K562 (cell line): ENCODE measurements at regions not wholly inside any gene's neighbourhood (a gene's known extent, or its start where the extent isn't known, plus 50 kb on each side); places are given as distances from the start of the nearest gene placed in this dataset.

Source experiments
- ATAC-seq: fragments of 200-7000 bp; cut with Tn5 transposase; 3 replicates; pipeline ENCODE4 v1.9.1; 2020; ENCODE audit warnings: moderate library complexity
- BruUV-seq: library from RNA; stranded (reverse); fragments of 400-500 nt; replicated peaks from 2 replicates; lab custom pipeline; 2021; lab: Mats Ljungman, UMichigan
- CTCF ChIA-PET: fragments of 300-600 bp; formaldehyde crosslinking; extraction: SDS; loops from one replicate; lab custom pipeline; 2021; ENCODE audit warnings: low intra/inter-chr PET ratio; lab: Yijun Ruan, JAX
- POLR2A ChIA-PET: fragments of 300-600, 350-650 bp; sonication (Branson Sonifier 250); formaldehyde crosslinking; extraction: SDS; loops from one replicate; lab custom pipeline; 2021; ENCODE audit warnings: antibody characterized with exemption, inconsistent platforms; lab: Yijun Ruan, JAX
- DNase-seq, 4 experiments: peaks; one replicate each; pipeline versions ENCODE4 v3.0.0 to v3.0.0-alpha.2; 2011 to 2018; ENCODE audit warnings: low spot score in 3 of 4, mixed read lengths in 3 of 4; ENCODE audit errors: extremely low read depth in 1 of 4
- FAIRE-seq: peaks from 2 replicates; lab custom pipeline; 2011; peaks lifted over from hg19 to GRCh38; lab: Jason Lieb, UNC
- H2AFZ ChIP-seq: 2 replicates; pipeline ENCODE4 v1.6.0; 2011; ENCODE audit warnings: low read depth, low read length, control low read depth, inconsistent platforms
- H3K27ac ChIP-seq: fragments of 200-600 bp; 3 replicates; pipeline ENCODE4 v1.8.0; 2011; ENCODE audit warnings: low read depth, mild to moderate bottlenecking, control low read depth, inconsistent platforms, low read length, moderate library complexity, mixed read lengths; ENCODE audit errors: extremely low read depth
- H3K27me3 ChIP-seq, 2 experiments: fragments of 300-600 bp in 1 of 2; 2 replicates in 1 of 2; 3 replicates in 1 of 2; pipeline versions ENCODE4 v1.6.0 to v1.8.0; 2011; ENCODE audit warnings: inconsistent platforms in 2 of 2, low read length in 2 of 2, mild to moderate bottlenecking in 1 of 2, mixed read lengths in 1 of 2, moderate library complexity in 1 of 2; ENCODE audit not compliant: control insufficient read depth in 2 of 2, insufficient read depth in 2 of 2
- H3K36me3 ChIP-seq: fragments of 300-600 bp; 3 replicates; pipeline ENCODE4 v1.8.0; 2011; ENCODE audit warnings: mild to moderate bottlenecking, low read length, inconsistent platforms; ENCODE audit not compliant: control insufficient read depth, insufficient read depth
- H3K4me1 ChIP-seq, 2 experiments: fragments of 200-600 bp in 1 of 2; replicated peaks in 1 of 2; 2 replicates in 1 of 2; 3 replicates in 1 of 2; pipeline versions ENCODE4 v1.5.1 to v1.8.0; 2011; ENCODE audit warnings: inconsistent platforms in 2 of 2, low read length in 2 of 2, mild to moderate bottlenecking in 1 of 2, mixed read lengths in 1 of 2, moderate library complexity in 1 of 2; ENCODE audit not compliant: control insufficient read depth in 2 of 2, insufficient read depth in 2 of 2
- H3K4me2 ChIP-seq: 2 replicates; pipeline ENCODE4 v1.6.1; 2011; ENCODE audit warnings: low read length, control low read depth, inconsistent platforms, mixed read lengths; ENCODE audit not compliant: insufficient read depth
- H3K4me3 ChIP-seq: fragments of 200-600 bp; sonication (generic), shearing (Covaris generic); 2 replicates; pipeline ENCODE4 v1.5.1; 2016; ENCODE audit warnings: control low read depth, inconsistent platforms
- H3K79me2 ChIP-seq: fragments of 200-600 bp; 3 replicates; pipeline ENCODE4 v1.8.0; 2011; ENCODE audit warnings: low read length, inconsistent platforms; ENCODE audit not compliant: control insufficient read depth, insufficient read depth
- H3K9ac ChIP-seq, 2 experiments: 2 replicates each; pipeline versions ENCODE4 v1.6.0 to v1.6.1; 2011; ENCODE audit warnings: low read depth in 2 of 2, low read length in 2 of 2, control low read depth in 1 of 2, inconsistent platforms in 1 of 2, mild to moderate bottlenecking in 1 of 2, mixed read lengths in 1 of 2; ENCODE audit not compliant: insufficient read depth in 1 of 2
- H3K9me1 ChIP-seq: one replicate; pipeline ENCODE4 v1.6.0; 2011; ENCODE audit warnings: inconsistent platforms, mild to moderate bottlenecking, low read length, moderate library complexity; ENCODE audit not compliant: control insufficient read depth, insufficient read depth
- H3K9me3 ChIP-seq: replicated peaks from 2 replicates; pipeline ENCODE4 v1.5.1; 2011; ENCODE audit warnings: low read depth, low read length, inconsistent platforms; ENCODE audit not compliant: control insufficient read depth, insufficient read depth
- H4K20me1 ChIP-seq: replicated peaks from 2 replicates; pipeline ENCODE4 v1.6.1; 2011; ENCODE audit warnings: low read length, inconsistent platforms, mixed read lengths; ENCODE audit not compliant: control insufficient read depth, insufficient read depth
- BCLAF1 ChIP-seq, 2 experiments: fragments of 450-650 bp in 1 of 2; IDR thresholded peaks; 2 replicates each; pipeline ENCODE4 v1.6.1; 2011 to 2017; ENCODE audit warnings: low read depth in 2 of 2, antibody characterized with exemption in 1 of 2, borderline replicate concordance in 1 of 2, low read length in 1 of 2, mild to moderate bottlenecking in 1 of 2, mixed read lengths in 1 of 2; ENCODE audit not compliant: control insufficient read depth in 1 of 2
- CAMTA2 ChIP-seq: fragments of 250-450 bp; sonication (Bioruptor Pico); conservative IDR thresholded peaks from 2 replicates; pipeline ENCODE4 v1.5.1; 2022
- HBP1 ChIP-seq: fragments of 450-650 bp; formaldehyde crosslinking; IDR thresholded peaks from 2 replicates; pipeline ENCODE4 v1.4.0; 2022; ENCODE audit warnings: missing genetic modification characterization
- HNRNPUL1 ChIP-seq: fragments of 200-400 bp; formaldehyde crosslinking; IDR thresholded peaks from 2 replicates; pipeline ENCODE4 v1.6.1; 2017; ENCODE audit warnings: low read length
- ID3 ChIP-seq, 2 experiments: fragments of 250-450 bp in 1 of 2; fragments of 450-650 bp in 1 of 2; sonication (Bioruptor Pico) in 1 of 2; IDR thresholded peaks; 2 replicates each; pipeline versions ENCODE4 v1.6.1 to v1.8.0; 2016 to 2021; ENCODE audit warnings: mild to moderate bottlenecking in 2 of 2, moderate library complexity in 2 of 2, missing compliant biosample characterization in 1 of 2, missing genetic modification characterization in 1 of 2
- KHSRP ChIP-seq: fragments of 450-650 bp; IDR thresholded peaks from 2 replicates; pipeline ENCODE4 v1.6.1; 2017
- MAFF ChIP-seq: IDR thresholded peaks from 2 replicates; pipeline ENCODE4 v1.6.1; 2012; ENCODE audit warnings: low read length, improper control_type of control experiment
- MTF1 ChIP-seq: fragments of 250-450 bp; sonication (Bioruptor Pico); IDR thresholded peaks from 2 replicates; pipeline ENCODE4 v1.9.0; 2021; ENCODE audit warnings: moderate library complexity, mild to moderate bottlenecking, inconsistent platforms, borderline replicate concordance
- NCOR1 ChIP-seq: fragments of 450-650 bp; IDR thresholded peaks from 2 replicates; pipeline ENCODE4 v1.6.1; 2016; ENCODE audit warnings: mild to moderate bottlenecking, moderate library complexity
- NFE2 ChIP-seq: IDR thresholded peaks from 2 replicates; pipeline ENCODE4 v1.6.1; 2014; ENCODE audit warnings: antibody characterized with exemption, low read depth
- POU5F1 ChIP-seq: fragments of 150-350 bp; IDR thresholded peaks from 2 replicates; pipeline ENCODE4 v1.6.1; 2014; ENCODE audit warnings: borderline replicate concordance, low read length, low read depth, mild to moderate bottlenecking; ENCODE audit not compliant: partially characterized antibody
- SIX5 ChIP-seq, 2 experiments: IDR thresholded peaks; 2 replicates each; pipeline ENCODE4 v1.6.1; 2011; ENCODE audit warnings: low read length in 2 of 2, borderline replicate concordance in 1 of 2, low read depth in 1 of 2, mild to moderate bottlenecking in 1 of 2, moderate library complexity in 1 of 2; ENCODE audit not compliant: insufficient read depth in 1 of 2
- SP2 ChIP-seq: IDR thresholded peaks from 2 replicates; pipeline ENCODE4 v1.6.1; 2011; ENCODE audit warnings: mild to moderate bottlenecking, low read depth, low read length, moderate library complexity; ENCODE audit not compliant: poor library complexity, severe bottlenecking; ENCODE audit errors: extremely low read depth
- ZNF561 ChIP-seq: fragments of 450-650 bp; formaldehyde crosslinking; conservative IDR thresholded peaks from 2 replicates; pipeline ENCODE4 v1.4.0; 2020; ENCODE audit warnings: mild to moderate bottlenecking, moderate library complexity
- WGBS: fragments of 100-300 bp; shearing (Covaris generic); methylation state at CpG from one replicate; pipeline ENCODE4 v1.1.6; 2016; ENCODE audit warnings: low coverage, mixed read lengths; ENCODE audit not compliant: insufficient coverage; ENCODE audit errors: missing lambda C conversion rate; 5-methylcytosine and 5-hydroxymethylcytosine counted together
- in situ Hi-C: fragments of 300-500 bp; cut with MboI; formaldehyde crosslinking; loops from 4 replicates; pipeline ENCODE4 v1.15.0; 2018; ENCODE audit warnings: inconsistent platforms, mixed read lengths
- intact Hi-C: fragments of 100-400 bp; cut with micrococcal nuclease; formaldehyde crosslinking; loops from 2 replicates; pipeline ENCODE4 v1.14.2; 2022

DNA sequence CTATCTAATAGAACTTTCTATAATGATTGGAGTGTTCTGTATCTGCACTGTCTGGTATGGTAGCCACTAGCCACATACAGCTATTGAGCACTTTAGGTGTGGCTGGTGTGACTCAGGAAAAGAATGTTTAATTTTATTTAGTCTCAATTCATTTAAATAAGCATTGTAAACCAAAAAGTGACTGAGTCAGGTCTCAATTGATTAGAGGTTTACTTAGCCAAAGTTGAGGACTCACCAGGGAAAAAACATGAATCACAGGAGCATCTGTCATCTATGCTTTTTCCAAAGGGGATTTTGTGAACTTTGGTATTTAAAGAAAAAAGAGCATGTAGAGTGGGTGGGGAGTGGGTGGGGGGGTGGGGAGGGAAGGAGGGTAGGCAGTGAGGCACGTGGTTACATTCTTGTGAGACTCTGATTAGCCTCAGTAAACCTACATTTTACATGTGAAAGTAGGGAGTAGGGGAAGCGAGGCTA, 473.1 kb downstream of the ATP23 start:
- TF ChIP-seq POU5F1 (no peak), KHSRP (no peak), NFE2 (no peak), ZNF561 (CRISPR knock-in tag) (no peak), ID3 (CRISPR knock-in tag; IDR thresholded peaks at IDR 0.05) (no peak), ID3 (tag; IDR thresholded peaks at IDR 0.05) (no peak), CAMTA2 (no peak), MAFF (no peak), BCLAF1 (IDR thresholded peaks at IDR 0.05; ENCODE audit: borderline replicate concordance in 1 of 2, control insufficient read depth in 1 of 2, low read depth in 2 of 2, low read length in 1 of 2) (no peak), HNRNPUL1 (no peak), SIX5 (IDR thresholded peaks at IDR 0.05; ENCODE audit: borderline replicate concordance in 1 of 2, insufficient read depth in 1 of 2, low read depth in 1 of 2, low read length in 2 of 2) (no peak), HBP1 (CRISPR knock-in tag) (no peak), SP2 (no peak), MTF1 (CRISPR knock-in tag) (no peak), NCOR1 (no peak)
- no peak overlapping the region for H3K4me3 ChIP-seq
- 0% methylated on average over 1 of the region's 2 CpGs for WGBS
- H3K9me1 ChIP-seq, result no peaks in the 10 kb centered on the region
- H3K79me2 ChIP-seq, result no peaks in the 10 kb centered on the region
- in situ Hi-C loops (no loop called here), intact Hi-C loops (no loop called here)
- ATAC-seq (no peak), DNase-seq (no peak), FAIRE-seq (no peak)
- H3K27ac ChIP-seq, result no peak overlapping the region
- no TSS peak for BruUV-seq
- H3K4me1 ChIP-seq, result no peaks in the 10 kb centered on the region
- H3K27me3 ChIP-seq, result no peaks in the 10 kb centered on the region
- CTCF ChIA-PET, result no interaction called here
- POLR2A ChIA-PET, result no interaction called here
- no peak overlapping the region for H2AFZ ChIP-seq
- H3K9ac ChIP-seq, result no peak overlapping the region
- no peak overlapping the region for H3K4me2 ChIP-seq
- H4K20me1 ChIP-seq, result no peaks in the 10 kb centered on the region
- H3K9me3 ChIP-seq, result no peaks in the 10 kb centered on the region
- H3K36me3 ChIP-seq, result no peaks in the 10 kb centered on the region
